ENCODE measurements at regions not wholly inside any gene's neighbourhood (a gene's known extent, or its start where the extent isn't known, plus 50 kb on each side); places are given as distances from the start of the nearest gene placed in this dataset.

DNA sequence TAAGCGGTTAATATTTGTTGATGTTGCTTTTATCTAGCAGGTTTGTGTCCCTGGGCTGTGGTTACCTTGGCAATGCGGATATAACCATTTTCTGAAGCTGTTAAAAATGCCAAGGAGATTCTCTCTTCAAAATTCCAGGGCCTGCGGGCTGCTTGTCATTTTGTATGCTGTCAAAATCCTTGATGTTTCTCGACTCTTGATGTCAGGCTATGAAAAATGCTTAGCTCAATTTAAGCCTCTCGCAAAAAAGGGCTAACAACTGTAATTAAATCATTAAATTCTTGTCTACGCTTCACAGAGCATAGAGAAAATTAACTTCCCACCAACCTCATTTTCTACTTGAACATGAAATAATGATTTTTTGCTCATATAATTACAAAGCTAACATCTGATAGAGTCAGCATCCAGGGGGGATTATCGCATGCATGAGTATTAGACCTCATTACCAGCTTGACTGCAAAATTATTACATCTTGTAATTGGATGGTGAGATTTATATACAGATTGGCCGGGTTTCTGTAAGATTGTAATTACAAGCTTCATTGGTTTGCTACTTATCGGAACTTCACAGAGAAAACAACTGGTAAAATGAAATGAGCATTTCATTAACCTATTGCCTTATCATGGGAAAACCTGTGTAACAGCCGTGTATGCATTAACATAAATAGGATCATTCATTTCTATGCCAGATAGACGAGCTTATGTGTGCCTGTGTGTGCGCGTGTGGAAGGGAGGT, 83.1 kb upstream of the IRX1 start:
- Histone ChIP-seq H3K9ac (ENCODE audit: control insufficient read depth, insufficient read depth, low read length) (no peak overlapping the region), H3K9me3 (replicated peaks; ENCODE audit: control insufficient read depth, insufficient read depth, low read length) (no peaks in the 10 kb centered on the region; the same call in 2 of the 3 replicates), H3K4me3 (no peak overlapping the region), H3K4me2 (ENCODE audit: control insufficient read depth, insufficient read depth) (no peak overlapping the region), H3K79me2 (ENCODE audit: control insufficient read depth, insufficient read depth, low read length) (no peaks in the 10 kb centered on the region), H3K4me1 (ENCODE audit: control insufficient read depth, insufficient read depth, low read length) (no peaks in the 10 kb centered on the region), H4K20me1 (ENCODE audit: control insufficient read depth, insufficient read depth) (no peaks in the 10 kb centered on the region), H2AFZ (ENCODE audit: control insufficient read depth, low read depth, low read length) (no peak overlapping the region), H3K27me3 (replicated peaks in 1 of 2; ENCODE audit: control insufficient read depth in 2 of 2, insufficient read depth in 2 of 2, low read length in 1 of 2) (no peaks in the 10 kb centered on the region), H3K27ac (ENCODE audit: control insufficient read depth, insufficient read depth) (no peak overlapping the region), H3K36me3 (ENCODE audit: control insufficient read depth in 2 of 2, insufficient read depth in 2 of 2, low read length in 1 of 2) (no peaks in the 10 kb centered on the region)
- WGBS (ENCODE audit: insufficient coverage, insufficient replicate concordance, low lambda C conversion rate, missing lambda C conversion rate): 49% methylated on average over 13 of the region's 13 CpGs
- ChIA-PET POLR2A (no interaction called here), CTCF (interaction anchor here (0.6 kb wide), 1 partner anchor 788 kb away, joined by 3 read pairs; no protein-coding TSS in a partner anchor), RAD21 (ENCODE audit: unreplicated experiment) (no interaction called here), SMC1A (ENCODE audit: uncharacterized antibody, unreplicated experiment) (no interaction called here)
- ATAC-seq (no peak), DNase-seq (ENCODE audit: low read depth, low spot score) (no peak), FAIRE-seq (no peak)
- in situ Hi-C loops (cut with MboI): no loop called here
- BruUV-seq (replicated peaks): no TSS peak
- intact Hi-C loops (cut with micrococcal nuclease; ENCODE audit: unreplicated experiment): no loop called here
- TF ChIP-seq ESRRA (IDR thresholded peaks at IDR 0.05; ENCODE audit: low read length): no peak
- TF ChIP-seq HDGF (IDR thresholded peaks at IDR 0.05): no peak
- no peak for TF ChIP-seq EGR1 (IDR thresholded peaks at IDR 0.05; ENCODE audit: borderline replicate concordance in 1 of 2, low read depth in 2 of 2, low read length in 2 of 2)
- no peak for TF ChIP-seq ZNF24 (IDR thresholded peaks at IDR 0.05)
- no peak for TF ChIP-seq ZNF207 (IDR thresholded peaks at IDR 0.05; ENCODE audit: borderline replicate concordance)
- TF ChIP-seq TCF7 (IDR thresholded peaks at IDR 0.05; ENCODE audit: borderline replicate concordance): no peak
- no peak for TF ChIP-seq ZBTB40 (IDR thresholded peaks at IDR 0.05; ENCODE audit: borderline replicate concordance)
- TF ChIP-seq ZNF274 (IDR thresholded peaks at IDR 0.05; ENCODE audit: insufficient read depth, insufficient read length): no peak
- TF ChIP-seq MTA3 (IDR thresholded peaks at IDR 0.05; ENCODE audit: borderline replicate concordance, low read length): no peak
- TF ChIP-seq ETV6 (conservative IDR thresholded peaks at IDR 0.05 in 1 of 2, IDR thresholded peaks at IDR 0.05 in 1 of 2; ENCODE audit: borderline replicate concordance in 1 of 2, low read depth in 1 of 2): no peak
- TF ChIP-seq WRNIP1 (IDR thresholded peaks at IDR 0.05; ENCODE audit: borderline replicate concordance, low read depth, low read length): no peak
